ENCODE measurements at regions not wholly inside any gene's neighbourhood (a gene's known extent, or its start where the extent isn't known, plus 50 kb on each side); places are given as distances from the start of the nearest gene placed in this dataset.

DNA sequence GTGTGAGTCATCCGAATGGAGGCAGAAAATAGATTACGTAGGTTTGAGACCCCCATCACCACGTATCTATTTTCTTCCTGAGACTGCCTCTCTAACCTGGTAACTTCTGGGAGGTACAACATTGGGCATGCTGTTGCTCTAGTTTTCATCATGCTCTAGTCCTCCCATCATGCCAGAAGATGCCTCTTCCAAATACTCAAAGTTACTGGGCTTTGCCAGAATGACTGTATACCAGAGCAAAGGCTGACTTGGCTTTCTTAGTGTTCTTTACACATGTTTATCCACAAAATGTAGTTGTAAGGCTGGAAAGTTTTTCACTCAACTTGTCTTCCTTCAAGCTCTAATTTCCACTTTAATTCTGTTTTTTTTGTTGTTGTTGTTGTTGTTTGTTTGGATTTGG lies 370.5 kb downstream of the MDFIC start:
- dilution Hi-C loops (cut with MboI; ENCODE audit: extremely low pct_ligation_motif_present, low sequenced_read_pairs) (no loop called here), intact Hi-C loops (cut with micrococcal nuclease) (no loop called here)
- BruUV-seq (replicated peaks) = no TSS peak
- H3K9me1 ChIP-seq (replicated peaks; ENCODE audit: control insufficient read depth, extremely low read depth, insufficient read depth, low read length) = no peaks in the 10 kb centered on the region
- H3K79me2 ChIP-seq (ENCODE audit: control insufficient read depth, insufficient read depth, low read length) = no peaks in the 10 kb centered on the region
- no peak overlapping the region for H3K9ac ChIP-seq (replicated peaks; ENCODE audit: extremely low read depth, insufficient read depth, low read length)
- no peak for DNase-seq (ENCODE audit: low read depth, low spot score)
- no peaks in the 10 kb centered on the region for H3K27me3 ChIP-seq (ENCODE audit: control insufficient read depth in 2 of 2, insufficient read depth in 2 of 2, low read length in 2 of 2)
- TF ChIP-seq MYC (IDR thresholded peaks at IDR 0.05; ENCODE audit: low read depth, low read length) (no peak), POLR2A (IDR thresholded peaks at IDR 0.05; ENCODE audit: low read depth, low read length) (no peak), POLR2AphosphoS5 (IDR thresholded peaks at IDR 0.05; ENCODE audit: insufficient read depth, low read depth, low read length) (no peak), GATA2 (IDR thresholded peaks at IDR 0.05; ENCODE audit: insufficient read depth, insufficient read length, low read depth, low read length) (no peak), EZH2 (IDR thresholded peaks at IDR 0.05; ENCODE audit: borderline replicate concordance, low read depth, low read length, severe bottlenecking) (no peak), FOS (IDR thresholded peaks at IDR 0.05; ENCODE audit: borderline replicate concordance, insufficient read depth, low read length) (no peak), JUN (IDR thresholded peaks at IDR 0.05; ENCODE audit: borderline replicate concordance, insufficient read depth, insufficient read length, low read depth) (no peak), MAX (IDR thresholded peaks at IDR 0.05; ENCODE audit: insufficient read depth, insufficient read length) (no peak)
- TF ChIP-seq, protein P1, sequence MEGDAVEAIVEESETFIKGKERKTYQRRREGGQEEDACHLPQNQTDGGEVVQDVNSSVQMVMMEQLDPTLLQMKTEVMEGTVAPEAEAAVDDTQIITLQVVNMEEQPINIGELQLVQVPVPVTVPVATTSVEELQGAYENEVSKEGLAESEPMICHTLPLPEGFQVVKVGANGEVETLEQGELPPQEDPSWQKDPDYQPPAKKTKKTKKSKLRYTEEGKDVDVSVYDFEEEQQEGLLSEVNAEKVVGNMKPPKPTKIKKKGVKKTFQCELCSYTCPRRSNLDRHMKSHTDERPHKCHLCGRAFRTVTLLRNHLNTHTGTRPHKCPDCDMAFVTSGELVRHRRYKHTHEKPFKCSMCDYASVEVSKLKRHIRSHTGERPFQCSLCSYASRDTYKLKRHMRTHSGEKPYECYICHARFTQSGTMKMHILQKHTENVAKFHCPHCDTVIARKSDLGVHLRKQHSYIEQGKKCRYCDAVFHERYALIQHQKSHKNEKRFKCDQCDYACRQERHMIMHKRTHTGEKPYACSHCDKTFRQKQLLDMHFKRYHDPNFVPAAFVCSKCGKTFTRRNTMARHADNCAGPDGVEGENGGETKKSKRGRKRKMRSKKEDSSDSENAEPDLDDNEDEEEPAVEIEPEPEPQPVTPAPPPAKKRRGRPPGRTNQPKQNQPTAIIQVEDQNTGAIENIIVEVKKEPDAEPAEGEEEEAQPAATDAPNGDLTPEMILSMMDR (IDR thresholded peaks at IDR 0.05; ENCODE audit: extremely low read depth in 1 of 2, insufficient read depth in 1 of 2, low read depth in 1 of 2, low read length in 2 of 2) = no peak
- H3K4me2 ChIP-seq (ENCODE audit: insufficient read depth, low read length) = no peak overlapping the region
- no peaks in the 10 kb centered on the region for H4K20me1 ChIP-seq (replicated peaks; ENCODE audit: control insufficient read depth, extremely low read depth, insufficient read depth, low read length)
- CTCF ChIA-PET = interaction anchor here (0.7 to 1.3 kb wide), 2 partner anchors 9 to 75 kb away, joined by 3 to 4 read pairs; no protein-coding TSS in a partner anchor
- H3K4me1 ChIP-seq (ENCODE audit: control insufficient read depth, extremely low read depth, insufficient read depth, low read length) = no peaks in the 10 kb centered on the region
- FAIRE-seq = no peak
- no peaks in the 10 kb centered on the region for H3K36me3 ChIP-seq (ENCODE audit: control insufficient read depth in 2 of 2, extremely low read depth in 1 of 2, insufficient read depth in 2 of 2, low read length in 2 of 2)
- POLR2A ChIA-PET = no interaction called here
- no peak overlapping the region for H3K4me3 ChIP-seq (replicated peaks in 1 of 3; ENCODE audit: insufficient read depth in 1 of 3, low read depth in 1 of 3, low read length in 3 of 3)
- no peak overlapping the region for H3K27ac ChIP-seq (ENCODE audit: insufficient read depth, low read depth, low read length)
- no peak overlapping the region for H2AFZ ChIP-seq (ENCODE audit: low read depth, low read length)
- no peaks in the 10 kb centered on the region for H3K9me3 ChIP-seq (replicated peaks; ENCODE audit: control insufficient read depth, insufficient read depth, low read length)

Data from endothelial cell of umbilical vein (primary cell).